ENCODE measurements at regions not wholly inside any gene's neighbourhood (a gene's known extent, or its start where the extent isn't known, plus 50 kb on each side); places are given as distances from the start of the nearest gene placed in this dataset.

- TF ChIP-seq CTCF (IDR thresholded peaks at IDR 0.05): no peak
- no peak for TF ChIP-seq POLR2A (IDR thresholded peaks at IDR 0.05)
Observed at GRCh38 chr7:55730197-55730596, 132.4 kb downstream of the SEPTIN14 start.
